ENCODE measurements at regions not wholly inside any gene's neighbourhood (a gene's known extent, or its start where the extent isn't known, plus 50 kb on each side); places are given as distances from the start of the nearest gene placed in this dataset.

DNA sequence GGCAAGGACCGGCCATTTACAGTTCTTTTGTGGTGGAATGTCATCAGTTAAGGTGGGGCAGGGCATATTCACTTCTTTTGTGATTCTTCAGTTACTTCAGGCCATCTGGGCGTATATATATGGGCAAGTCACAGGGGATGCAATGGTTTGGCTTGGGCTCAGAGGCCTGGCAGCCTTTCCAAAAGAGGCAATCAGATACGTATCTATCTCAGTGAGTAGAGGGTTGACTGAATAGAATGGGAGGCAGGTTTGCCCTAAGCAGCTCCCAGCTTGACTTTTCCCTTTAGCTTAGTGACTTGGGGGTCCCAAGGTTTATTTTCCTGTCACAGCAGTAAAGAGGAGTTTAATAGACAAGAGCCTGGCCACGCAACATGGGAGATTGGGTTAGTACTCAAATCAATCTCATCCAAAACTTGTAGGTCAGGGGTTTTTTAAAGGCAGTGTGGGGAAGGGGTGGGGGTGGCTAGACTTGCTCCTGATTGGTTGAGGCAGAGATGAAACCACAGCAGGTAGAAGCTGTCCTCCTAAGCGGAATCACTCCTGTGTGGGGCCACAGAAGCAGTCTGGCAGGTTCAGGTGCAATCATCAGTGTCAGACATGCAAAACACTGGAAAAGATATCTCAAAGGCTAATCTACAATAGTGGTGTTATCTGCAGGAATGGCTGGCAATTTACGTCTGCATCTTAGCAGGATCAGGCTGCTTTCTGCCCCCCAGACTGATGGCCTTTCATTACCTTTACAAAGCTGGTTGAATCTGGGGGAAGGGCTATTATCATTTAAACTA is 112.9 kb downstream of the TLR5 start:
- H3K4me1 ChIP-seq (ENCODE audit: control insufficient read depth in 1 of 2, low read depth in 2 of 2): no peaks in the 10 kb centered on the region
- H3K27me3 ChIP-seq (replicated peaks; ENCODE audit: insufficient read depth): no peaks in the 10 kb centered on the region
- H3K9me3 ChIP-seq: no peaks in the 10 kb centered on the region
- TF ChIP-seq, protein P1, sequence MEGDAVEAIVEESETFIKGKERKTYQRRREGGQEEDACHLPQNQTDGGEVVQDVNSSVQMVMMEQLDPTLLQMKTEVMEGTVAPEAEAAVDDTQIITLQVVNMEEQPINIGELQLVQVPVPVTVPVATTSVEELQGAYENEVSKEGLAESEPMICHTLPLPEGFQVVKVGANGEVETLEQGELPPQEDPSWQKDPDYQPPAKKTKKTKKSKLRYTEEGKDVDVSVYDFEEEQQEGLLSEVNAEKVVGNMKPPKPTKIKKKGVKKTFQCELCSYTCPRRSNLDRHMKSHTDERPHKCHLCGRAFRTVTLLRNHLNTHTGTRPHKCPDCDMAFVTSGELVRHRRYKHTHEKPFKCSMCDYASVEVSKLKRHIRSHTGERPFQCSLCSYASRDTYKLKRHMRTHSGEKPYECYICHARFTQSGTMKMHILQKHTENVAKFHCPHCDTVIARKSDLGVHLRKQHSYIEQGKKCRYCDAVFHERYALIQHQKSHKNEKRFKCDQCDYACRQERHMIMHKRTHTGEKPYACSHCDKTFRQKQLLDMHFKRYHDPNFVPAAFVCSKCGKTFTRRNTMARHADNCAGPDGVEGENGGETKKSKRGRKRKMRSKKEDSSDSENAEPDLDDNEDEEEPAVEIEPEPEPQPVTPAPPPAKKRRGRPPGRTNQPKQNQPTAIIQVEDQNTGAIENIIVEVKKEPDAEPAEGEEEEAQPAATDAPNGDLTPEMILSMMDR (IDR thresholded peaks at IDR 0.05): no peak
- DNase-seq (ENCODE audit: low spot score): no peak
- no peaks in the 10 kb centered on the region for H3K36me3 ChIP-seq
- no peak for ATAC-seq (ENCODE audit: insufficient number of reproducible peaks, low FRiP score, low read depth)
- H3K4me3 ChIP-seq: no peak overlapping the region
- no peak overlapping the region for H3K27ac ChIP-seq

DNA sequence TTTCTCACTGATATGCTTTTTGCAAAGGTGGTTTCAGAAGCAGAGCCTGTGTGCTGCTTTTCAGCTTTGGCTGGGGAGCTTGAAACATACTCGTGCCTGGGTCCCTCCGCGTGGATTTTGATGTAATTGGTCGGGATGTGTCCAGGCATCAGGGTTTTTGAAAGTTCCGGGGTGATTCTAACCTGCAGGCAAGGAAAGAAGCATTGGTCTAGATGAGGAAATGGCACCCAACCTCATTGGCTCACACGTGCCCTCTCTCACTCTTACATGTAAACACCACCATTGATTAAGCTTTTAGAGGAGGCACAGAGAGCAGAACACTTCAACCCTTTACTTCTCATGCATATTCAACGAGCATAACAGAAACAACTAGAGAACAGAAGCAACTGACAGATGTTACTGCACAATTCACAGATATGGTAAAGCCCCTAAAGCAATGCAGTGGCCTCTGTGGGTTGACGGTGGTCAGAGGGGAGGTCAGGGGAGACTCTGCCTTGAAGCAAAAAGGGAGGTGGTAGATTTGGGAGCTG is 112.1 kb downstream of the TLR5 start:
- Histone ChIP-seq H3K4me1 (ENCODE audit: control insufficient read depth in 1 of 2, low read depth in 2 of 2) (no peaks in the 10 kb centered on the region), H3K9me3 (no peaks in the 10 kb centered on the region), H3K4me3 (no peak overlapping the region), H3K36me3 (no peaks in the 10 kb centered on the region), H3K27ac (peak overlapping the region in 1 of 2 donors; percentile 76), H3K27me3 (replicated peaks; ENCODE audit: insufficient read depth) (no peaks in the 10 kb centered on the region)
- TF ChIP-seq, protein P1 (IDR thresholded peaks at IDR 0.05): no peak
- DNase-seq (ENCODE audit: low spot score) (no peak), ATAC-seq (ENCODE audit: insufficient number of reproducible peaks, low FRiP score, low read depth) (no peak)

DNA sequence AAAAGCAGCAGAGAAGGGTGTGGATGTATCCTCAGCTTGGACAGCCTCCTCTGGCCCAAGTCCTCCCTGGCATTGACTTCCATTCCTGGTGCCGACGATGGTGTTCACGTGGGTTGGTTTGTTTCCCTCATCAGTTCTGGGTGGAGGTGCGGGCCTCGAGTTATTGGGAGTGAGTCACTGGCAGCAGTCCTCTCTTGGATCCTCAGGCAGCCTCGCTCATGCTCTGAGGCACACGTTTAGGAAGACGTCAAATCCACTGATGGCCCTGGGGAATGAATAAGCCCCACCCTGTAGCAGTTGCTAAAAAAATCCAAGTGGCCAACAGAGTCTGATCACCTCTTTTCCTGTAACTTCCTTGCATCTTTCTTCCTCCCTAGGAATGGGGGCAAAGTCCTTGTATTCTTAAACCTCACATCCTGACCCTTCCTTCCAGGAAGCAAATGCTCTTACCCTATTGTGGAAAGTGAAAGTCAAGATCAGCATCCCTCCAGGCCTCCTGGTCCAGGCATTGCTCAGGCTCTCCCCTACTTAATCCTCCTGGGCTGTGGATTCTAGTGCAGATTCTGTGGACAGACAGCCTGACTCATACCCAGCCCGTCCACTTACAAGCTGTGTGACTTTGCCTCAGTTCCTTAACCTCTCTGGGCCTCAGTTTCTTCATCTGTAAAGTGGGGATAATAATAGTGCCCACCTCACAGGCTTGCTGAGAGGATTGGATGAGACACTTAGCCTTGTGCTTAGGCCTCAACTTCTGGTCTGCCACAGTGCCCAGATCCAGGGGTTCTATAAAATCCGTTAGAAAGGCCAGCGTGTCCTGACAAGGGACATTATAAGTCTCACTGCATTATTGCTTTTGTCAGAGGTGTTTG is 111.1 kb downstream of the TLR5 start:
- TF ChIP-seq, protein P1 (IDR thresholded peaks at IDR 0.05): no peak
- ATAC-seq (ENCODE audit: insufficient number of reproducible peaks, low FRiP score, low read depth) (peak; percentile 98), DNase-seq (ENCODE audit: low spot score) (no peak)

DNA sequence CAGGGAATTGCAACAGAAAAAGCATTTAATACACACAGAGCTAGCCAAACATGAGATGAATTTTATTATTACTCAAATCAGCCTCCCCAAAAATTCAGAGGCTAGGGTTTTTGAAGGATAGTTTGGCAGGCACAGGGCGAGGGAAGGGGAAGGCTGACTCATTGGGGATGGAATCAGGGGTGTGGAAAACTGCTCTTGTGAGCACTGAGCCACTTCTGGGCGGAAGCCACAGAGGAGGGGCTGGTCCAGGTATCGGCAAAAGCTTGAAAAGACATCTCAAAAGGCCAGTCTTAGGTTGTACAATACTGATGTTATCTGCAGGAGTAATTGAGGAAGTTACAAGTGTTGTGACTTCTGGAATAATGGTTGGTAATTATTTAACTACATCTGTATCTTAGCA is 109.4 kb downstream of the TLR5 start:
- H3K9me3 ChIP-seq: no peaks in the 10 kb centered on the region
- H3K36me3 ChIP-seq: no peaks in the 10 kb centered on the region
- H3K4me1 ChIP-seq (ENCODE audit: control insufficient read depth in 1 of 2, low read depth in 2 of 2): peaks cover 3 to 9% of the 10 kb centered on the region in 2 donors
- ATAC-seq (ENCODE audit: insufficient number of reproducible peaks, low FRiP score, low read depth) (no peak), DNase-seq (ENCODE audit: low spot score) (no peak)
- H3K4me3 ChIP-seq: no peak overlapping the region
- no peak overlapping the region for H3K27ac ChIP-seq
- no peaks in the 10 kb centered on the region for H3K27me3 ChIP-seq (replicated peaks; ENCODE audit: insufficient read depth)
- TF ChIP-seq, protein P1 (IDR thresholded peaks at IDR 0.05): no peak

More for the DNA sequence above, 111.1 kb downstream of the TLR5 start:
- Histone ChIP-seq H3K27me3 (replicated peaks; ENCODE audit: insufficient read depth) (no peaks in the 10 kb centered on the region), H3K4me3 (no peak overlapping the region), H3K27ac (peak overlapping the region in 1 of 2 donors; percentile 76), H3K9me3 (no peaks in the 10 kb centered on the region), H3K36me3 (no peaks in the 10 kb centered on the region), H3K4me1 (ENCODE audit: control insufficient read depth in 1 of 2, low read depth in 2 of 2) (no peaks in the 10 kb centered on the region)

DNA sequence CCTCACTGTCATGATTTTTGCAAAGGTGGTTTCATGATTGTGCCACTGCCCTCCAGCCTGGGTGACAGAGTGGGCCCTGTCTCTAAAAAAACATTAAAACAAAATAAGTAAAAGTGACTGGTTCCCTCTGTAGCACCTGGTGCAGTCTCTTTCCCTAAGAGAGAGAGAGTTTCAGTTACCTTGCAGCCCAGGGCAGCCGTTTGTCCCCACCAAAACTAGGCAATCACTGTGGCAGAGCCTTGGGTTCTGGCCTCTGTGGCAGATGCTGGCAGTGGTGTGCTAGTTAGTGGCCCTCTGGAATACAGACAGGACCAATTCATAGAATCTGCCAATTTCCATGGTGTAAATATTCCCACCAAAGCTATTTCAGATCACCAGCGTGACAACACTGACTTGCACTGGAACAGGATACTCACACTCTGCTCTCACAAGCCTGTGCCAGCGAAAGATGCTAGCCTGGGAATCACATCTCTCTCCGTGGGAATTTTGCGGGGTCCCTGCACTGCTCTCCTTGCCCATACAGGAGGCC is 108.7 kb downstream of the TLR5 start:
- Histone ChIP-seq H3K4me1 (ENCODE audit: control insufficient read depth in 1 of 2, low read depth in 2 of 2) (peaks cover 5 to 16% of the 10 kb centered on the region in 2 donors), H3K9me3 (no peaks in the 10 kb centered on the region), H3K36me3 (no peaks in the 10 kb centered on the region), H3K27me3 (replicated peaks; ENCODE audit: insufficient read depth) (no peaks in the 10 kb centered on the region), H3K27ac (no peak overlapping the region), H3K4me3 (no peak overlapping the region)
- DNase-seq (ENCODE audit: low spot score): no peak
- no peak for ATAC-seq (ENCODE audit: insufficient number of reproducible peaks, low FRiP score, low read depth)
- TF ChIP-seq, protein P1 (IDR thresholded peaks at IDR 0.05): no peak
